Liver (tissue), 8 donors: ENCODE measurements at regions not wholly inside any gene's neighbourhood (a gene's known extent, or its start where the extent isn't known, plus 50 kb on each side); places are given as distances from the start of the nearest gene placed in this dataset.

Source experiments
- DNase-seq: peaks from one replicate; pipeline ENCODE4 v3.0.0-alpha.2; 2017; ENCODE audit warnings: low spot score
- H3K27ac ChIP-seq, 2 donors: one replicate each; pipeline ENCODE4 v1.7.0; 2013; ENCODE audit warnings: inconsistent platforms in 2 of 2, low read length in 2 of 2, control low read depth in 1 of 2, low read depth in 1 of 2, mild to moderate bottlenecking in 1 of 2
- H3K27me3 ChIP-seq, 4 donors: one replicate each; pipeline versions ENCODE4 v1.6.1 to v1.7.0; 2013; ENCODE audit warnings: low read length in 3 of 4, inconsistent platforms in 1 of 4, mild to moderate bottlenecking in 1 of 4, moderate library complexity in 1 of 4; ENCODE audit not compliant: control insufficient read depth in 4 of 4, insufficient read depth in 4 of 4
- H3K36me3 ChIP-seq, 4 donors: one replicate each; pipeline versions ENCODE4 v1.6.1 to v1.7.0; 2013; ENCODE audit warnings: low read length in 3 of 4, mild to moderate bottlenecking in 3 of 4, low read depth in 1 of 4, moderate library complexity in 1 of 4; ENCODE audit not compliant: control insufficient read depth in 4 of 4, insufficient read depth in 3 of 4
- H3K4me1 ChIP-seq, 4 donors: one replicate each; pipeline versions ENCODE4 v1.6.1 to v1.7.0; 2013; ENCODE audit warnings: low read length in 3 of 4, mild to moderate bottlenecking in 3 of 4, moderate library complexity in 1 of 4; ENCODE audit not compliant: control insufficient read depth in 4 of 4, insufficient read depth in 4 of 4
- H3K4me3 ChIP-seq, 3 donors: one replicate each; pipeline versions ENCODE4 v1.6.1 to v1.7.0; 2013; ENCODE audit warnings: low read length in 3 of 3, control low read depth in 1 of 3, low read depth in 1 of 3, mild to moderate bottlenecking in 1 of 3
- H3K9ac ChIP-seq, 2 donors: one replicate each; pipeline ENCODE4 v1.7.0; 2013; ENCODE audit warnings: low read length in 2 of 2, mild to moderate bottlenecking in 2 of 2, moderate library complexity in 2 of 2, control low read depth in 1 of 2, low read depth in 1 of 2
- H3K9me3 ChIP-seq, 4 donors: one replicate each; pipeline versions ENCODE4 v1.6.1 to v1.7.0; 2013; ENCODE audit warnings: low read length in 3 of 4; ENCODE audit not compliant: control insufficient read depth in 4 of 4
- ATF3 ChIP-seq: IDR thresholded peaks from 2 replicates; pipeline ENCODE4 v1.6.1; 2016; ENCODE audit warnings: antibody characterized with exemption
- CTCF ChIP-seq: fragments of 150-350 bp; IDR thresholded peaks from 2 replicates; pipeline ENCODE4 v1.5.1; 2017; ENCODE audit warnings: improper control_type of control experiment, low read depth, low read length; ENCODE audit not compliant: missing input control
- EGR1 ChIP-seq, 2 donors: IDR thresholded peaks; 2 replicates each; pipeline ENCODE4 v1.6.1; 2016 to 2018; ENCODE audit warnings: antibody characterized with exemption in 2 of 2, low read depth in 2 of 2
- GABPA ChIP-seq, 2 donors: IDR thresholded peaks in 1 of 2; conservative IDR thresholded peaks in 1 of 2; 2 replicates each; pipeline ENCODE4 v1.6.1; 2016; ENCODE audit warnings: antibody characterized with exemption in 2 of 2, mild to moderate bottlenecking in 1 of 2, moderate library complexity in 1 of 2
- HNF4A ChIP-seq, 2 donors: conservative IDR thresholded peaks; 2 replicates each; pipeline ENCODE4 v1.6.1; 2016; ENCODE audit warnings: antibody characterized with exemption in 2 of 2, mild to moderate bottlenecking in 2 of 2
- HNF4G ChIP-seq: IDR thresholded peaks from 2 replicates; pipeline ENCODE4 v1.6.1; 2016; ENCODE audit warnings: antibody characterized with exemption
- JUND ChIP-seq, 2 donors: IDR thresholded peaks; 2 replicates each; pipeline ENCODE4 v1.6.1; 2016; ENCODE audit warnings: antibody characterized with exemption in 2 of 2
- RAD21 ChIP-seq, 2 donors: IDR thresholded peaks; 2 replicates each; pipeline ENCODE4 v1.6.1; 2016; ENCODE audit warnings: antibody characterized with exemption in 2 of 2, mild to moderate bottlenecking in 2 of 2
- REST ChIP-seq: IDR thresholded peaks from 2 replicates; pipeline ENCODE4 v1.6.1; 2016; ENCODE audit warnings: antibody characterized with exemption, mild to moderate bottlenecking
- SP1 ChIP-seq: IDR thresholded peaks from 2 replicates; pipeline ENCODE4 v1.6.1; 2018; ENCODE audit warnings: antibody characterized with exemption, mild to moderate bottlenecking
- TAF1 ChIP-seq: conservative IDR thresholded peaks from 2 replicates; pipeline ENCODE4 v1.6.1; 2016; ENCODE audit warnings: antibody characterized with exemption, mild to moderate bottlenecking
- ZBTB33 ChIP-seq: IDR thresholded peaks from 2 replicates; pipeline ENCODE4 v1.6.1; 2016; ENCODE audit warnings: antibody characterized with exemption
- WGBS: extraction: QIAGEN DNeasy Blood & Tissue Kit; methylation state at CpG from one replicate; pipeline ENCODE4 v1.1.7; 2013; 5-methylcytosine and 5-hydroxymethylcytosine counted together
- TF ChIP-seq, protein P1 (sequence below): IDR thresholded peaks from 2 replicates; pipeline ENCODE4 v1.6.1; 2016; ENCODE audit warnings: antibody characterized with exemption
- donor health status: healthy.
- donor health status: healthy.
- donor health status: healthy.
- donor health status: healthy.
- donor health status: healthy.

DNA sequence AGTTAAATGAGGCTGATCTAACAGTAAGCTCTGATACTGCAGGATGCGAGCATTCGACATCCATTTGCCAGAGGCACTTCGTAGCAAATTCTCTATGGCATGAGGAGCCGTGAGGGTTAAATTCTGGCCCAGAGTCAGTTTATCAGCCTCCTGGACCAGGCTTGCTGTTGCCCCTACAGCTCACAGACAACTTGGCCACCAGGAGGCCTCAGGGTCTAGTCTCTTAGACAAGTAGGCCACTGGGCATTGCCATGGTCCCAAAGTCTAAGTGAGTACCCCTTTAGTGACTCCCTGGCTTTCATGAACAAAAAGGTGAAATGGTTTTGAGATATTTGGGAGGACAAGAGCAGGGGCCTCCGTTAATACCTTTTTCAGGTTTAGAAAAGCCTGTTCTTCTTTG, 178.0 kb upstream of the MBL2 start:
- no peak overlapping the region for H3K27ac ChIP-seq

GRCh38 chr10:52949899-52950298, 177.3 kb upstream of the MBL2 start:
- Histone ChIP-seq H3K4me1 (no peaks in the 10 kb centered on the region), H3K9ac (no peak overlapping the region), H3K36me3 (no peaks in the 10 kb centered on the region), H3K9me3 (no peaks in the 10 kb centered on the region), H3K27ac (no peak overlapping the region), H3K4me3 (no peak overlapping the region), H3K27me3 (no peaks in the 10 kb centered on the region)
- WGBS, result 55% methylated on average over 13 of the region's 13 CpGs
- TF ChIP-seq HNF4A (conservative IDR thresholded peaks at IDR 0.05) (no peak), EGR1 (IDR thresholded peaks at IDR 0.05; ENCODE audit: low read depth in 2 of 2) (no peak), SP1 (no peak), ATF3 (no peak), RAD21 (IDR thresholded peaks at IDR 0.05) (peak; percentile 68 to 70), CTCF (peak; percentile 21), ZBTB33 (no peak), JUND (IDR thresholded peaks at IDR 0.05) (no peak), REST (no peak)
- no peak for DNase-seq

More for the DNA sequence above, 178.0 kb upstream of the MBL2 start:
- Histone ChIP-seq H3K4me1 (no peaks in the 10 kb centered on the region), H3K4me3 (no peak overlapping the region), H3K9ac (no peak overlapping the region), H3K36me3 (no peaks in the 10 kb centered on the region), H3K27me3 (no peaks in the 10 kb centered on the region), H3K9me3 (no peaks in the 10 kb centered on the region)
- DNase-seq, result no peak
- 94% methylated on average over 5 of the region's 5 CpGs for WGBS
- TF ChIP-seq TAF1, result no peak
- TF ChIP-seq, protein P1, sequence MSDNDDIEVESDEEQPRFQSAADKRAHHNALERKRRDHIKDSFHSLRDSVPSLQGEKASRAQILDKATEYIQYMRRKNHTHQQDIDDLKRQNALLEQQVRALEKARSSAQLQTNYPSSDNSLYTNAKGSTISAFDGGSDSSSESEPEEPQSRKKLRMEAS, result no peak
- no peak for TF ChIP-seq HNF4G
- no peak for TF ChIP-seq SP1
- TF ChIP-seq GABPA (IDR thresholded peaks at IDR 0.05 in 1 of 2, conservative IDR thresholded peaks at IDR 0.05 in 1 of 2), result no peak
